Kidney capillary endothelial cell (primary cell): ENCODE measurements at regions not wholly inside any gene's neighbourhood (a gene's known extent, or its start where the extent isn't known, plus 50 kb on each side); places are given as distances from the start of the nearest gene placed in this dataset.
"Not testable (repeated sequence)": the region's sequence is repeated elsewhere in the genome, so short reads cannot be mapped to it uniquely, and the experiment has no call there.

Experiments
- DNase-seq: peaks from one replicate; pipeline ENCODE4 v3.0.0-alpha.2; 2018; ENCODE audit warnings: low spot score

- no peak for DNase-seq
Observed at GRCh38 chr10:2342206-2342605, 604.9 kb upstream of the ADARB2 start.

- no peak for DNase-seq
Observed at GRCh38 chr10:2340831-2341647, 603.7 kb upstream of the ADARB2 start.

- no peak for DNase-seq
Observed at GRCh38 chr10:2335626-2336025, 598.3 kb upstream of the ADARB2 start.

- no peak for DNase-seq
Observed at GRCh38 chr10:2334575-2334974, 597.2 kb upstream of the ADARB2 start.

- DNase-seq: no peak
Observed at GRCh38 chr10:2329082-2329481, 591.8 kb upstream of the ADARB2 start.

GRCh38 chr10:2326411-2326810, 589.1 kb upstream of the ADARB2 start:
- no peak for DNase-seq

GRCh38 chr10:2315045-2315485, 577.7 kb upstream of the ADARB2 start:
- DNase-seq: not testable (repeated sequence)

- DNase-seq: no peak
Observed at GRCh38 chr10:2306081-2306480, 568.8 kb upstream of the ADARB2 start.

GRCh38 chr10:2303169-2303568, 565.8 kb upstream of the ADARB2 start:
- no peak for DNase-seq

GRCh38 chr10:2301227-2301626, 563.9 kb upstream of the ADARB2 start:
- DNase-seq: no peak

GRCh38 chr10:2300231-2300630, 562.9 kb upstream of the ADARB2 start:
- no peak for DNase-seq

GRCh38 chr10:2296179-2296891, 559.0 kb upstream of the ADARB2 start:
- DNase-seq: no peak

- no peak for DNase-seq
Observed at GRCh38 chr10:2294739-2295138, 557.4 kb upstream of the ADARB2 start.

- no peak for DNase-seq
Observed at GRCh38 chr10:2284071-2284470, 546.7 kb upstream of the ADARB2 start.

- DNase-seq: no peak
Observed at GRCh38 chr10:2282202-2282601, 544.9 kb upstream of the ADARB2 start.

GRCh38 chr10:2280713-2281300, 543.5 kb upstream of the ADARB2 start:
- DNase-seq: no peak

- DNase-seq: no peak
Observed at GRCh38 chr10:2279711-2280110, 542.4 kb upstream of the ADARB2 start.

GRCh38 chr10:2278363-2278762, 541.0 kb upstream of the ADARB2 start:
- no peak for DNase-seq

- DNase-seq: no peak
Observed at GRCh38 chr10:2263561-2263960, 526.2 kb upstream of the ADARB2 start.

GRCh38 chr10:2262878-2263277, 525.6 kb upstream of the ADARB2 start:
- no peak for DNase-seq

- DNase-seq: no peak
Observed at GRCh38 chr10:2262333-2262732, 525.0 kb upstream of the ADARB2 start.

- DNase-seq: no peak
Observed at GRCh38 chr10:2256241-2256640, 518.9 kb upstream of the ADARB2 start.

GRCh38 chr10:2252096-2252495, 514.8 kb upstream of the ADARB2 start:
- DNase-seq: no peak
